Peyer's patch (tissue), 4 donors: ENCODE measurements at regions not wholly inside any gene's neighbourhood (a gene's known extent, or its start where the extent isn't known, plus 50 kb on each side); places are given as distances from the start of the nearest gene placed in this dataset.

Experiments used
- POLR2A ChIP-seq, 2 donors: fragments of 450-650 bp; IDR thresholded peaks; one replicate each; pipeline ENCODE4 v1.5.1; 2017; ENCODE audit warnings: antibody characterized with exemption in 2 of 2, mild to moderate bottlenecking in 2 of 2, moderate library complexity in 2 of 2
- TF ChIP-seq, protein P1 (sequence below), 6 experiments: fragments of 450-650 bp in 4 of 6; fragments of 200-600 bp in 2 of 6; sonication (generic) in 1 of 6; IDR thresholded peaks; one replicate each; pipeline ENCODE4 v1.5.1; 2017 to 2019; ENCODE audit warnings: antibody characterized with exemption in 6 of 6, mild to moderate bottlenecking in 3 of 6, moderate library complexity in 1 of 6

DNA sequence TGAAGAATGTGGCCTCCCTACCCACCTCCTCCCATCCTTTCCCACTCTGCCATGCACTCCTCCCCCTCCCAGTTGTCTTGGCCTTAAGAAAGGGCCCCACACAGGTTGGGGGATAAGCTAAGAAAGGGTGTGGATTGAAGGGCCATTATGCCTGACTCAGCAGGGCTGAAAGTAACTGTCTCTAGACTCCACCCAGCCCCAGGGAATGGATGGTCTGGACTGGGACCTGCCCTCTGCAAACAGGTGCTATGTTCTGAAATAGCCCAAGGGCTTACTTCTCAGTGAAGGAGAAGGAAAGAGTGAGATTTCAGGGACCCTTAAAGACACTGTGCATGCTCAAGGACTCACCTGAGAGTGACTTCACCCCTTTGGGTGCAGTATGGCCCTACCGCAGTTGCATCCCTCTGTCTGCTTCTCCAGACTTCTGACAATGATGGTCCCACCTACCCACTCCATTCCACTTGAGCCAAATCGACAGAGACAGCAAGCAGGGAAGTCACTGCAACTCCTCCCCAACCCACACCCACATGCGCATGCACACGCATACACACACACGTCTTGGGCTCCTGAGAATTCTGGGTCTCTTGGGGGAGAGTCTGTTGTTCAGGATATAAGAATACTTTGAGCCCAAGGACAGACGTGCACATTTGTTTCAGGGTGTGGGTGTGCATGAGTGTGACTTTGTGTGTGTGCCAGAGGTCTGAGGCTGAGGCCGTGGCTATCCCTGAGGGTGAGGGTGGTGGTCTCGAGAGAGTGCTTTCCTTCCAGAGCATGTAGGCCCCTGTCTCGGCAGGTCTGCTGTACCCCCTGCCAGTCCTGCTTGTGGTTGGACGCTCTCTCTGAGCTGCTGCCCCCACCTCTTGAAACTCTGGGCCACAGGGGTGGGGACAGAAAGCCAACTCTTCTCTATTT is 231.9 kb downstream of the PTPRU start:
- TF ChIP-seq, protein P1, sequence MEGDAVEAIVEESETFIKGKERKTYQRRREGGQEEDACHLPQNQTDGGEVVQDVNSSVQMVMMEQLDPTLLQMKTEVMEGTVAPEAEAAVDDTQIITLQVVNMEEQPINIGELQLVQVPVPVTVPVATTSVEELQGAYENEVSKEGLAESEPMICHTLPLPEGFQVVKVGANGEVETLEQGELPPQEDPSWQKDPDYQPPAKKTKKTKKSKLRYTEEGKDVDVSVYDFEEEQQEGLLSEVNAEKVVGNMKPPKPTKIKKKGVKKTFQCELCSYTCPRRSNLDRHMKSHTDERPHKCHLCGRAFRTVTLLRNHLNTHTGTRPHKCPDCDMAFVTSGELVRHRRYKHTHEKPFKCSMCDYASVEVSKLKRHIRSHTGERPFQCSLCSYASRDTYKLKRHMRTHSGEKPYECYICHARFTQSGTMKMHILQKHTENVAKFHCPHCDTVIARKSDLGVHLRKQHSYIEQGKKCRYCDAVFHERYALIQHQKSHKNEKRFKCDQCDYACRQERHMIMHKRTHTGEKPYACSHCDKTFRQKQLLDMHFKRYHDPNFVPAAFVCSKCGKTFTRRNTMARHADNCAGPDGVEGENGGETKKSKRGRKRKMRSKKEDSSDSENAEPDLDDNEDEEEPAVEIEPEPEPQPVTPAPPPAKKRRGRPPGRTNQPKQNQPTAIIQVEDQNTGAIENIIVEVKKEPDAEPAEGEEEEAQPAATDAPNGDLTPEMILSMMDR (IDR thresholded peaks at IDR 0.05), result no peak
- no peak for TF ChIP-seq POLR2A (IDR thresholded peaks at IDR 0.05)
